ENCODE measurements at regions not wholly inside any gene's neighbourhood (a gene's known extent, or its start where the extent isn't known, plus 50 kb on each side); places are given as distances from the start of the nearest gene placed in this dataset.

GRCh38 chr2:235303499-235304291 lies 190.1 kb upstream of the AGAP1 start:
- TF ChIP-seq TAF1 (IDR thresholded peaks at IDR 0.05; ENCODE audit: low read depth, low read length) (no peak), POLR2A (IDR thresholded peaks at IDR 0.05; ENCODE audit: low read depth, low read length) (no peak), POLR2AphosphoS5 (IDR thresholded peaks at IDR 0.05; ENCODE audit: low read depth, low read length) (no peak), SPI1 (IDR thresholded peaks at IDR 0.05; ENCODE audit: low read depth, low read length) (no peak)

Data from GM12891 (cell line).